ACHN (cell line): ENCODE measurements at regions not wholly inside any gene's neighbourhood (a gene's known extent, or its start where the extent isn't known, plus 50 kb on each side); places are given as distances from the start of the nearest gene placed in this dataset.
"Not testable (repeated sequence)": the region's sequence is repeated elsewhere in the genome, so short reads cannot be mapped to it uniquely, and the experiment has no call there.

Experiments
- DNase-seq: peaks from one replicate; pipeline ENCODE4 v3.0.0-alpha.2; 2015
- in situ Hi-C: cut with HindIII; loops from 2 replicates; pipeline ENCODE4 v1.10.0; 2017; ENCODE audit warnings: low sequenced_read_pairs, low pct_ligation_motif_present, low pct_unique_long_range_greater_than_20kb

- in situ Hi-C loops: no loop called here
- DNase-seq: no peak
Measured at GRCh38 chr13:61648547-61648946, 232.9 kb upstream of the PCDH20 start.

- no peak for DNase-seq
- in situ Hi-C loops: no loop called here
Measured at GRCh38 chr13:61612192-61612591, 196.5 kb upstream of the PCDH20 start.

- no peak for DNase-seq
- in situ Hi-C loops: no loop called here
Measured at GRCh38 chr13:61608138-61608537, 192.5 kb upstream of the PCDH20 start.

- no peak for DNase-seq
- in situ Hi-C loops: no loop called here
Measured at GRCh38 chr13:61600360-61601033, 184.8 kb upstream of the PCDH20 start.

- DNase-seq: no peak
- in situ Hi-C loops: no loop called here
Measured at GRCh38 chr13:61592489-61592888, 176.8 kb upstream of the PCDH20 start.

GRCh38 chr13:61575973-61576372 is 160.3 kb upstream of the PCDH20 start:
- in situ Hi-C loops: no loop called here
- DNase-seq: no peak

GRCh38 chr13:61563645-61564044 is 148.0 kb upstream of the PCDH20 start:
- in situ Hi-C loops: no loop called here
- no peak for DNase-seq

- no peak for DNase-seq
- in situ Hi-C loops: no loop called here
Measured at GRCh38 chr13:61546911-61547310, 131.3 kb upstream of the PCDH20 start.

- in situ Hi-C loops: no loop called here
- DNase-seq: no peak
Measured at GRCh38 chr13:61546413-61546812, 130.8 kb upstream of the PCDH20 start.

GRCh38 chr13:61536433-61536832 is 120.8 kb upstream of the PCDH20 start:
- no peak for DNase-seq
- in situ Hi-C loops: no loop called here

- no peak for DNase-seq
- in situ Hi-C loops: no loop called here
Measured at GRCh38 chr13:61531383-61532065, 115.9 kb upstream of the PCDH20 start.

GRCh38 chr13:61519214-61519613 is 103.6 kb upstream of the PCDH20 start:
- in situ Hi-C loops, DNase-seq: not testable (repeated sequence)

GRCh38 chr13:61508936-61509335 is 93.3 kb upstream of the PCDH20 start:
- in situ Hi-C loops: no loop called here
- no peak for DNase-seq

- in situ Hi-C loops: no loop called here
- DNase-seq: no peak
Measured at GRCh38 chr13:61500176-61500575, 84.5 kb upstream of the PCDH20 start.

GRCh38 chr13:61495648-61496047 is 80.0 kb upstream of the PCDH20 start:
- in situ Hi-C loops: no loop called here
- DNase-seq: no peak

GRCh38 chr13:61493556-61493955 is 77.9 kb upstream of the PCDH20 start:
- in situ Hi-C loops, DNase-seq: not testable (repeated sequence)

- no peak for DNase-seq
Measured at GRCh38 chr13:61486496-61486895, 70.8 kb upstream of the PCDH20 start.

GRCh38 chr13:61485128-61485765 is 69.6 kb upstream of the PCDH20 start:
- no peak for DNase-seq
- in situ Hi-C loops: no loop called here

More at GRCh38 chr13:61486496-61486895, 70.8 kb upstream of the PCDH20 start:
- in situ Hi-C loops: no loop called here

- in situ Hi-C loops: no loop called here
- DNase-seq: no peak
Measured at GRCh38 chr13:61477619-61478018, 62.0 kb upstream of the PCDH20 start.

GRCh38 chr13:61470786-61471185 is 55.1 kb upstream of the PCDH20 start:
- in situ Hi-C loops: no loop called here
- DNase-seq: no peak
